ENCODE measurements at regions not wholly inside any gene's neighbourhood (a gene's known extent, or its start where the extent isn't known, plus 50 kb on each side); places are given as distances from the start of the nearest gene placed in this dataset.
A peak's percentile ranks its signal among the peaks of the same experiment; 100 is the strongest.

GRCh38 chr1:207971331-207972219, 60.6 kb upstream of the CD34 start:
- ATAC-seq, result no peak
- H3K27ac Mint-ChIP-seq, result no peak overlapping the region

GRCh38 chr1:207970329-207971233, 59.7 kb upstream of the CD34 start:
- H3K4me1 Mint-ChIP-seq, result peaks cover 7% of the 10 kb centered on the region
- ATAC-seq, result no peak
- no peak overlapping the region for H3K4me3 Mint-ChIP-seq
- H3K27me3 Mint-ChIP-seq, result peaks cover 67% of the 10 kb centered on the region
- H3K9me3 Mint-ChIP-seq, result no peaks in the 10 kb centered on the region
- no peaks in the 10 kb centered on the region for H3K36me3 Mint-ChIP-seq
- no peak overlapping the region for H3K27ac Mint-ChIP-seq

More at GRCh38 chr1:207971331-207972219, 60.6 kb upstream of the CD34 start:
- Mint-ChIP-seq H3K9me3 (no peaks in the 10 kb centered on the region), H3K4me3 (no peak overlapping the region), H3K4me1 (peaks cover 7% of the 10 kb centered on the region), H3K36me3 (no peaks in the 10 kb centered on the region), H3K27me3 (peaks cover 65% of the 10 kb centered on the region)

DNA sequence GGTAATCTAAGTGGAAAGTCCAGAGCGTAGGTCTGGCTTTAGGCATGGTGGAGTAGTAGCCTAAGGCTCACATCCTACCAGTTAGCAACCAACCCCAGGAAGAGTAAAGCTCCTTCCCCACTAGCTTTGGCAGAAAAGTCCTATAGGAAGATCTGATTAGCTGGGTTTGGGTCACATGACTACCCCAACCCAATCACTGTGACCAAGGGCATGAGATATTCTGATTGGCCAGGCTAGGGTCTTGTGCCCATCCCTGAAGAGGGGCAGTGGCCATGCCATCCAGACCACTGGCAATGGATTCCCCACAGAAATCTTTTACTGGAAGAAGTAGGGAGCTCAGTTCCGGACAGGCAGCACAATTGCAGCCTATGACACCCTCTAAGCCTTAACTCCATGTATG, 58.6 kb upstream of the CD34 start:
- Mint-ChIP-seq H3K36me3 (no peaks in the 10 kb centered on the region), H3K4me1 (peaks cover 6% of the 10 kb centered on the region)

DNA sequence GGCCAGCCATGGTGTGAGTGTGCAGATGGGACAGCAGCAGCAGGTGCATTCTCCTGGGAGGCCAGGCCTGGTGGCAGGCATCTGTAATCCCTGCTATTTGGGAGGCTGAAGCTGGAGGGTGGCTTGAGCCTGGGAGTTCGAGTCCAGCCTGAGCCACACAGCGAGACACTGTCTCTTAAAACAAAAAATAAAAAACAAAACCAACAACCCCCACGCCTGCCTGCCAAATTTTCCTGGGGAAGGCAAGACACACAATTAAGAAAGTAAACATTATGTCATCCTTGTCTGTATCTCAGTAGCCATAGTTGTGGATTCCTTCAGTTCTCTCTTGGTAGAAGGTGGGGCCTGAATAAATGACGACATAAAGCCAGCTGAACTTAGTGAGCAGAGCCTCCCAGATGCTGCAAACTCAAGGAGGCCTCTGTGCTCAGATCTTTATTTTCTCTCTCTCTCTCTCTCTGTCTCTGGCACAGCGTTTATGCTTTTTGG, 57.6 kb upstream of the CD34 start:
- H3K4me3 Mint-ChIP-seq, result no peak overlapping the region
- ATAC-seq, result no peak
- peaks cover 46% of the 10 kb centered on the region for H3K27me3 Mint-ChIP-seq
- no peaks in the 10 kb centered on the region for H3K9me3 Mint-ChIP-seq
- H3K4me1 Mint-ChIP-seq, result peaks cover 4% of the 10 kb centered on the region
- H3K36me3 Mint-ChIP-seq, result no peaks in the 10 kb centered on the region
- H3K27ac Mint-ChIP-seq, result no peak overlapping the region

More for the DNA sequence above, 58.6 kb upstream of the CD34 start:
- H3K27ac Mint-ChIP-seq, result no peak overlapping the region
- no peak for ATAC-seq
- H3K9me3 Mint-ChIP-seq, result no peaks in the 10 kb centered on the region
- peaks cover 56% of the 10 kb centered on the region for H3K27me3 Mint-ChIP-seq
- H3K4me3 Mint-ChIP-seq, result no peak overlapping the region

DNA sequence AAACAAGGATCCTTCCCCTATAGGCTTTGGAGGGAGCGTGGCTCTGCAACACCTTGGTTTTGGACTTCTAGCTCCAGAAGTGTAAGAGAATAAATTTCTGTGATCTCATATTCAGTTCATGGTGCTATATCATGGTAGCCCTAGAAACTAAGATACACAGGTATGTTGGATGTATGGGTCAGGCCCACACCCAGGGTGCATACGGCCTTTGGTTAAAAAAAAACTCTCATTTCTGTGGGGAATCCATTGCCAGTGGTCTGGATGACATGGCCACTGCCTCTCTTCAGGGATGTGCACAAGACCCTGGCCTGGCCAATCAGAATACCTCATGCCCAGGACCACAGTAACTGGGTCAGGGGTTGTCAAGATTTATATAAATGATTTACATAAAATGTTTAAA, 56.8 kb upstream of the CD34 start:
- no peaks in the 10 kb centered on the region for H3K36me3 Mint-ChIP-seq
- H3K9me3 Mint-ChIP-seq, result no peaks in the 10 kb centered on the region
- H3K4me3 Mint-ChIP-seq, result no peak overlapping the region
- peaks cover 38% of the 10 kb centered on the region for H3K27me3 Mint-ChIP-seq
- H3K27ac Mint-ChIP-seq, result no peak overlapping the region
- ATAC-seq, result no peak
- peaks cover 12% of the 10 kb centered on the region for H3K4me1 Mint-ChIP-seq

DNA sequence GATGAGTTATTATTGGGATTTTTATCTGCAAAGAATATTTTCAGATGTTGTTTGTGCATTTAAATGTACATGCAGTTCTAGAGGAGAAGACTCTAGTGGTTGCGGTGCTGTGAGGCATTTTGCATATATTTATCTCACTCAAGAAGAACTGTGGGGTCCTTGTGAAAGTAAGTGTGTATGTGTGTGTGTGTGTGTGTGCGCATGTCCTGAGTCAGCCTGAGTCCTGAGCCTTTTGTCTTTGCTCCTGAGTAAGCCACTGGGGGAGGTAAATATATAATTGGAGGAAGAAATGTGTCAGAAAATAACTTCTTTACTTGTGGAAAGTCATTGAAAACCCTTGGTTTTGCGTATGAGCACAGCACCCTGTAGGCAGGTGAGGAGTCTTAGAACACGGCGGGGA, 55.6 kb upstream of the CD34 start:
- Mint-ChIP-seq H3K27ac (no peak overlapping the region), H3K9me3 (no peaks in the 10 kb centered on the region), H3K36me3 (no peaks in the 10 kb centered on the region), H3K4me1 (peaks cover 18% of the 10 kb centered on the region), H3K4me3 (no peak overlapping the region), H3K27me3 (peaks cover 27% of the 10 kb centered on the region)
- ATAC-seq, result no peak

DNA sequence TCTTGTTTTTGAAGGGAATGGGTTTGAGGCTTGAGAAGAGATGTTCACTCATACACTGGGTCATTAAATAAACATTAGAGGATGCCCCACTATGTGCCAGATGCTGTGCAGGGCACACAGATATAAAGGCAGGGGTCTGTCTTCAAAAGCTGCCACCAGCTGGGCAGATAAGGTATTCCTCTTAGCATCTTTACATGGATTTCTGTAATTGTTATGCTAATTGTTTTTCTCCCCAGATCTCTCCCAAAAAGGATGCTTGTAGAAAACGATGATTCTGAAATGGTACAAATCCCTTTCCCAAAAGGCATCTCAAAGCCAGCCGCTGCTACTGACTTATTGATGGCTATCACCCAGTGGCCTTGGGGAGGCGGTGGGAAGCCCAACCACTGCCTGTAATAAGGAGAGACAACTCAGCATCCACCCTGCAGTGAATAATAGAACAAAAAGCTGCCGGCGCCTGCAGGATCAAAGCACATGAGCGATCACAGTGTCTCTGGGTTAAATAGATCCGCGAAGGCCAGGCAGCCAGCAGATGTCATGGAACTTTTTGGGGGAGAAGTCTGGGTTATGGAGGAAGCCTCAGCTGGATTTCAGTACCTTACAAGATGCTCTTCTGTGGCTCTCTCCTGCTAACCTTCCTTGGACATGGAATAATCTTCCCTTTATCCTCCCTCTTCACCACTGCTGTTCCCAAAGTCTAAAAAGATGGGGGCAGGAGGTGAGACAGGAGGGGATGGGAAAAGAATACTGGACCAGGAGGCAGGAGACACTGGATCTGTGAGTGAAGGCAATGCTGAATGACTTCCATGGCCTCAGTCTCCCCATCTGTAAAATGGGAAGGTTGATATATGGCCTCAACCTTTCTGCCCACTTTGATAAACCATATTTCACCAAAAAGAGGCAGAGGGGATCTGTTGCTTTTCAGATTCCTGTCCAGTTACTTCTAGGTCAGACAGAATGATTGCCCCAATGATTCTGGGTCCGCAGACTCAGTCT, 54.8 kb upstream of the CD34 start:
- H3K4me1 Mint-ChIP-seq, result peaks cover 18% of the 10 kb centered on the region
- H3K27me3 Mint-ChIP-seq, result peaks cover 27% of the 10 kb centered on the region
- no peak overlapping the region for H3K27ac Mint-ChIP-seq
- no peaks in the 10 kb centered on the region for H3K9me3 Mint-ChIP-seq
- no peaks in the 10 kb centered on the region for H3K36me3 Mint-ChIP-seq
- ATAC-seq, result no peak
- no peak overlapping the region for H3K4me3 Mint-ChIP-seq

GRCh38 chr1:207964195-207964966, 53.5 kb upstream of the CD34 start:
- H3K27ac Mint-ChIP-seq, result no peak overlapping the region
- no peaks in the 10 kb centered on the region for H3K9me3 Mint-ChIP-seq
- peaks cover 30% of the 10 kb centered on the region for H3K27me3 Mint-ChIP-seq
- ATAC-seq, result peak; percentile 3
- H3K36me3 Mint-ChIP-seq, result no peaks in the 10 kb centered on the region
- peaks cover 23% of the 10 kb centered on the region for H3K4me1 Mint-ChIP-seq
- no peak overlapping the region for H3K4me3 Mint-ChIP-seq

DNA sequence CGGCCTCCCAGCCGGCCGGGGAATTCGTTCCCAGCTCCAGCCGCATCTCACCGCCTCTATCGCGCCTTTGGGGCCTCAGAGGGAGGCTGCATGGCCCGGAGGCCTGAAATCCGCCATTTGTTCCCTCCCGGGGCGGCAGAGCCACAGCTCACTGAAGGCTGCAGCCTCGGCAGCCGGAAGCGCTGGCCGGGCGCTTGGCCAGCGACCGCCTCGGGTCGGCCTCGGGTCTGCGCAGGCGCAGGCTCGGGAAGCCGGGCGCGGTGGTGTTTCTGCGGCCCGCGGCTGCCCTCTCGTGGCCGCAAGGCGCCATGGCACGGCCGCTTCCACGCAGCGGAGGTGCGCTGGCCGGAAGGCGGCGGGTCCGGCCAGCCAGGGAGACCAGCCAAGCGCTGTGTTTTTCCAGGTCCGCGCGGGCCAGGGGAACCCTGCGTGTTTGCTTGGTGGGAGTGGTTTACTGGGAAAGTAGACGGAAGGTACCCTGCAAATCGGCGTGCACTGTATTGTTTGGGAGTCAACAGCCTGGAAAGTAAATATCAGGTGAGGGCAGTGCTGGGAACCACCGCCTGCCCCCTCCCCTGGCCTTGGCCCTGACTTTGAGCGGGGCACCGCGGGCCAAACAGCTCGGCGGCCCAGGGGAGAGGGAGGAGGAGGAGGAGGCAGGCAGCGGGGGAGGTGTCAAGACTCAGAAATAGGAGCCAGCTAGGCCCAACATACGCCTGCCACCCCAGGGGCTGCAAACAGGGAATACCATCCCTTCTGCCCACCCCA, 52.7 kb upstream of the CD34 start:
- Mint-ChIP-seq H3K27ac (peak overlapping the region; percentile 82), H3K4me1 (peaks cover 24% of the 10 kb centered on the region), H3K27me3 (peaks cover 37% of the 10 kb centered on the region), H3K36me3 (no peaks in the 10 kb centered on the region), H3K9me3 (no peaks in the 10 kb centered on the region), H3K4me3 (peak overlapping the region; percentile 87)
- peak; percentile 81 for ATAC-seq

DNA sequence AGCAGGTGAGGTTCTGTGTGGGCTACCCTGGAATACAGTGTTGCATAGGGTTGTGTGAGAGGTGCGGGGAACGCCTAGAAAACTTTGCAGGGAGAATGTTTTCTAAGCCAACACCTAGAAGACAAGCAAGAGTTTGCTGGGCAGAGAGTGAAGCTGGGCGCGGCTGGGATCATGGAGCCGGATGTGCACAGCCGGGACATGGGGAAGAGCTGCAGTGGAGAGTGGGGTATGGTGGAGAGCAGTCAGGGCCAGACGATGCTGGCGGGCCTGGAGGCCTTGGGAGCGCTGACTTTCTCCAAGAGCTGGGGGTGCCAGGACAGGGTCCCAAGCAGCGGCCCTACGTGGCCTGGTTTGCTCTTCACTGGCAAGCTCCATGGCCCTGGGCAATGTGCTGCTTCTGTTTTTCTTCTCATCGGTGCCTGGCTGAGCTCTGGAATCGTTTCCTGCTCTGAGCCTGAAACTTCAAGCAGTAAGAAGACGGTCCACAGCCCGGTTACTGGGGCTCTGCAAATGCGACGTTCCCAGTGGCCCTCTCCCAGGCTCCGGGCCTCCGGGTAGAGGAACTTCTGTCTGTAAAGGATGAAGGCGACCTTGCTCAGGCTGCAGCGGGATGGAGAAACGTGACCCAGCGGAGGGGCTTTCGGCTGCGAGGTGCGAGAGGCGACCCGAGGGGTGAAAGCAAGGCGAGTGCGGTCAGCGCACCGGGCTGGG, 51.9 kb upstream of the CD34 start:
- H3K36me3 Mint-ChIP-seq, result no peaks in the 10 kb centered on the region
- H3K27ac Mint-ChIP-seq, result peak overlapping the region; percentile 82
- H3K27me3 Mint-ChIP-seq, result peaks cover 45% of the 10 kb centered on the region
- H3K9me3 Mint-ChIP-seq, result no peaks in the 10 kb centered on the region
- peak; percentile 34 for ATAC-seq
- H3K4me3 Mint-ChIP-seq, result peak overlapping the region; percentile 87
- peaks cover 24% of the 10 kb centered on the region for H3K4me1 Mint-ChIP-seq

Data from stimulated activated memory B cell treated with anti-CD40 and anti-IgM and Interleukin-4, amounts not matched to agents 10 μg/mL and 1 μg/mL and 100 μg/mL, for 72 hours (primary cell).